ENCODE measurements at regions not wholly inside any gene's neighbourhood (a gene's known extent, or its start where the extent isn't known, plus 50 kb on each side); places are given as distances from the start of the nearest gene placed in this dataset.

- no peak overlapping the region for H3K4me3 ChIP-seq
- H3K9me3 ChIP-seq (ENCODE audit: control insufficient read depth in 4 of 4, insufficient read depth in 3 of 4, low read length in 3 of 4) = no peaks in the 10 kb centered on the region
- no peaks in the 10 kb centered on the region for H3K36me3 ChIP-seq (ENCODE audit: control insufficient read depth in 4 of 4, insufficient read depth in 4 of 4, low read length in 4 of 4)
- H3K9ac ChIP-seq (ENCODE audit: insufficient read depth in 1 of 2, low read length in 2 of 2) = no peak overlapping the region
- TF ChIP-seq, protein P1, sequence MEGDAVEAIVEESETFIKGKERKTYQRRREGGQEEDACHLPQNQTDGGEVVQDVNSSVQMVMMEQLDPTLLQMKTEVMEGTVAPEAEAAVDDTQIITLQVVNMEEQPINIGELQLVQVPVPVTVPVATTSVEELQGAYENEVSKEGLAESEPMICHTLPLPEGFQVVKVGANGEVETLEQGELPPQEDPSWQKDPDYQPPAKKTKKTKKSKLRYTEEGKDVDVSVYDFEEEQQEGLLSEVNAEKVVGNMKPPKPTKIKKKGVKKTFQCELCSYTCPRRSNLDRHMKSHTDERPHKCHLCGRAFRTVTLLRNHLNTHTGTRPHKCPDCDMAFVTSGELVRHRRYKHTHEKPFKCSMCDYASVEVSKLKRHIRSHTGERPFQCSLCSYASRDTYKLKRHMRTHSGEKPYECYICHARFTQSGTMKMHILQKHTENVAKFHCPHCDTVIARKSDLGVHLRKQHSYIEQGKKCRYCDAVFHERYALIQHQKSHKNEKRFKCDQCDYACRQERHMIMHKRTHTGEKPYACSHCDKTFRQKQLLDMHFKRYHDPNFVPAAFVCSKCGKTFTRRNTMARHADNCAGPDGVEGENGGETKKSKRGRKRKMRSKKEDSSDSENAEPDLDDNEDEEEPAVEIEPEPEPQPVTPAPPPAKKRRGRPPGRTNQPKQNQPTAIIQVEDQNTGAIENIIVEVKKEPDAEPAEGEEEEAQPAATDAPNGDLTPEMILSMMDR (IDR thresholded peaks at IDR 0.05; ENCODE audit: control extremely low read depth, extremely low read depth) = no peak
- DNase-seq = no peak
- ATAC-seq (ENCODE audit: insufficient read depth, low FRiP score) = no peak
- 85 to 89% methylated on average over 1 of the region's 1 CpG for WGBS, 2 donors
- H3K27me3 ChIP-seq (ENCODE audit: control insufficient read depth in 3 of 3, insufficient read depth in 3 of 3, low read length in 2 of 3) = no peaks in the 10 kb centered on the region
- no peak overlapping the region for H3K27ac ChIP-seq (ENCODE audit: low read depth in 1 of 2, low read length in 1 of 2)
- H3K4me1 ChIP-seq (ENCODE audit: control insufficient read depth in 5 of 5, insufficient read depth in 5 of 5, low read length in 5 of 5) = peaks cover 0 to 4% (median 0%) of the 10 kb centered on the region in 5 donors
These were observed 70.6 kb upstream of the TMEM178A start for GRCh38 chr2:39595116-39595515.

DNA sequence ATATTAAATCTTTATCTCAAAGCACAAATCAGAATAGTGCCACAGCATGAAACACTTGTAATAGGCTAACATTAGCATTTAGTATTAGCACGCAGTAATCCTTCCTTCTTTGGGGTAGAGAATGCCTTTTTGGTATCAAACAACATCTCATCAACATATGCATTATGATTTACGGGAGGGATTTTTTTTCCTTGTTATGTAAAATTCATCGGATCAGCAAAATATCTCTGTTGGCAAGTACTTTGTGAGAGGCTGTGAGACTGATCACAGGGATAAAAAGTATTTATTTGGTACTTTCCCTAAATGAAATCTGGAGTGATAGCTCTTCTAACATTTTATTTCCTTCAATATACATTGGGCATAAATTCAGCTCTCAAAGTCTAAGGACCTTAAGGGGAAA, 68.4 kb upstream of the TMEM178A start:
- ATAC-seq (ENCODE audit: insufficient read depth, low FRiP score) (no peak), DNase-seq (no peak)
- Histone ChIP-seq H3K27me3 (ENCODE audit: control insufficient read depth in 3 of 3, insufficient read depth in 3 of 3, low read length in 2 of 3) (no peaks in the 10 kb centered on the region), H3K27ac (ENCODE audit: low read depth in 1 of 2, low read length in 1 of 2) (no peak overlapping the region), H3K9me3 (ENCODE audit: control insufficient read depth in 4 of 4, insufficient read depth in 3 of 4, low read length in 3 of 4) (no peaks in the 10 kb centered on the region), H3K9ac (ENCODE audit: insufficient read depth in 1 of 2, low read length in 2 of 2) (no peak overlapping the region), H3K4me1 (ENCODE audit: control insufficient read depth in 5 of 5, insufficient read depth in 5 of 5, low read length in 5 of 5) (peaks cover 0 to 4% (median 0%) of the 10 kb centered on the region in 5 donors), H3K36me3 (ENCODE audit: control insufficient read depth in 4 of 4, insufficient read depth in 4 of 4, low read length in 4 of 4) (no peaks in the 10 kb centered on the region), H3K4me3 (no peak overlapping the region)
- WGBS, 2 donors = 77 to 92% methylated on average over 3 of the region's 3 CpGs
- TF ChIP-seq, protein P1 (IDR thresholded peaks at IDR 0.05; ENCODE audit: control extremely low read depth, extremely low read depth) = no peak

GRCh38 chr2:39602616-39603015, 63.1 kb upstream of the TMEM178A start:
- WGBS, 2 donors = 98% methylated on average over 1 of the region's 1 CpG
- peaks cover 0 to 2% (median 0%) of the 10 kb centered on the region in 3 donors for H3K27me3 ChIP-seq (ENCODE audit: control insufficient read depth in 3 of 3, insufficient read depth in 3 of 3, low read length in 2 of 3)
- H3K4me3 ChIP-seq = no peak overlapping the region
- H3K9me3 ChIP-seq (ENCODE audit: control insufficient read depth in 4 of 4, insufficient read depth in 3 of 4, low read length in 3 of 4) = no peaks in the 10 kb centered on the region
- H3K4me1 ChIP-seq (ENCODE audit: control insufficient read depth in 5 of 5, insufficient read depth in 5 of 5, low read length in 5 of 5) = peaks cover 0 to 4% (median 0%) of the 10 kb centered on the region in 5 donors
- ATAC-seq (ENCODE audit: insufficient read depth, low FRiP score) (no peak), DNase-seq (no peak)
- no peak overlapping the region for H3K27ac ChIP-seq (ENCODE audit: low read depth in 1 of 2, low read length in 1 of 2)
- TF ChIP-seq, protein P1 (IDR thresholded peaks at IDR 0.05; ENCODE audit: control extremely low read depth, extremely low read depth) = no peak
- H3K36me3 ChIP-seq (ENCODE audit: control insufficient read depth in 4 of 4, insufficient read depth in 4 of 4, low read length in 4 of 4) = no peaks in the 10 kb centered on the region
- no peak overlapping the region for H3K9ac ChIP-seq (ENCODE audit: insufficient read depth in 1 of 2, low read length in 2 of 2)

- no peaks in the 10 kb centered on the region for H3K36me3 ChIP-seq (ENCODE audit: control insufficient read depth in 4 of 4, insufficient read depth in 4 of 4, low read length in 4 of 4)
- peaks cover 0 to 2% (median 0%) of the 10 kb centered on the region in 3 donors for H3K27me3 ChIP-seq (ENCODE audit: control insufficient read depth in 3 of 3, insufficient read depth in 3 of 3, low read length in 2 of 3)
- H3K9me3 ChIP-seq (ENCODE audit: control insufficient read depth in 4 of 4, insufficient read depth in 3 of 4, low read length in 3 of 4) = no peaks in the 10 kb centered on the region
- no peak overlapping the region for H3K9ac ChIP-seq (ENCODE audit: insufficient read depth in 1 of 2, low read length in 2 of 2)
- no peak overlapping the region for H3K27ac ChIP-seq (ENCODE audit: low read depth in 1 of 2, low read length in 1 of 2)
- no peak for ATAC-seq (ENCODE audit: insufficient read depth, low FRiP score)
- no peak for DNase-seq
- TF ChIP-seq, protein P1 (IDR thresholded peaks at IDR 0.05; ENCODE audit: control extremely low read depth, extremely low read depth) = no peak
- peaks cover 0 to 12% (median 2%) of the 10 kb centered on the region in 5 donors for H3K4me1 ChIP-seq (ENCODE audit: control insufficient read depth in 5 of 5, insufficient read depth in 5 of 5, low read length in 5 of 5)
- WGBS, 2 donors = 13 to 25% methylated on average over 2 of the region's 2 CpGs
- H3K4me3 ChIP-seq = no peak overlapping the region
These were observed 62.3 kb upstream of the TMEM178A start for GRCh38 chr2:39603436-39603835.

Data from lung (tissue), 11 donors.